NB4 (cell line): ENCODE measurements at regions not wholly inside any gene's neighbourhood (a gene's known extent, or its start where the extent isn't known, plus 50 kb on each side); places are given as distances from the start of the nearest gene placed in this dataset.

ENCODE experiments used
- CTCF ChIP-seq: IDR thresholded peaks from one replicate; pipeline ENCODE4 v1.5.1; 2012; ENCODE audit warnings: low read depth, low read length
- MAX ChIP-seq: IDR thresholded peaks from 2 replicates; pipeline ENCODE4 v1.6.1; 2011; ENCODE audit warnings: low read depth, low read length
- MYC ChIP-seq: IDR thresholded peaks from 2 replicates; pipeline ENCODE4 v1.6.1; 2011; ENCODE audit warnings: low read depth, low read length
- POLR2A ChIP-seq: IDR thresholded peaks from 2 replicates; pipeline ENCODE4 v1.6.1; 2011; ENCODE audit warnings: mild to moderate bottlenecking; ENCODE audit not compliant: insufficient read length; ENCODE audit errors: extremely low read depth

GRCh38 chr9:7491641-7492040, 307.9 kb downstream of the DMAC1 start:
- no peak for TF ChIP-seq CTCF
- TF ChIP-seq POLR2A = no peak
- TF ChIP-seq MAX = no peak
- TF ChIP-seq MYC = no peak
